ENCODE measurements at regions not wholly inside any gene's neighbourhood (a gene's known extent, or its start where the extent isn't known, plus 50 kb on each side); places are given as distances from the start of the nearest gene placed in this dataset.

- no peak for DNase-seq
Observed at GRCh38 chr15:31513178-31513577, 186.5 kb downstream of the KLF13 start.

- DNase-seq: no peak
Observed at GRCh38 chr15:31516440-31516839, 189.8 kb downstream of the KLF13 start.

GRCh38 chr15:31516874-31517273 is 190.2 kb downstream of the KLF13 start:
- no peak for DNase-seq

GRCh38 chr15:31517711-31518110 is 191.1 kb downstream of the KLF13 start:
- DNase-seq: no peak

GRCh38 chr15:31522028-31522427 is 195.4 kb downstream of the KLF13 start:
- no peak for DNase-seq

- DNase-seq: no peak
Observed at GRCh38 chr15:31523027-31523654, 196.5 kb downstream of the KLF13 start.

GRCh38 chr15:31523655-31524049 is 197.0 kb downstream of the KLF13 start:
- no peak for DNase-seq

- DNase-seq: no peak
Observed at GRCh38 chr15:31525185-31525695, 198.6 kb downstream of the KLF13 start.

- DNase-seq: no peak
Observed at GRCh38 chr15:31525988-31526665, 199.5 kb downstream of the KLF13 start.

- DNase-seq: no peak
Observed at GRCh38 chr15:31526916-31527690, 200.5 kb downstream of the KLF13 start.

GRCh38 chr15:31528846-31529245 is 202.2 kb downstream of the KLF13 start:
- DNase-seq: no peak

- no peak for DNase-seq
Observed at GRCh38 chr15:31537770-31538592, 211.3 kb downstream of the KLF13 start.

- no peak for DNase-seq
Observed at GRCh38 chr15:31540633-31541032, 214.0 kb downstream of the KLF13 start.

- DNase-seq: no peak
Observed at GRCh38 chr15:31544361-31544760, 217.7 kb downstream of the KLF13 start.

- no peak for DNase-seq
Observed at GRCh38 chr15:31545257-31545656, 218.6 kb downstream of the KLF13 start.

- no peak for DNase-seq
Observed at GRCh38 chr15:31550211-31550977, 223.8 kb downstream of the KLF13 start.

- no peak for DNase-seq
Observed at GRCh38 chr15:31551323-31551722, 224.7 kb downstream of the KLF13 start.

GRCh38 chr15:31552482-31553099 is 226.0 kb downstream of the KLF13 start:
- no peak for DNase-seq

- no peak for DNase-seq
Observed at GRCh38 chr15:31554261-31554660, 227.6 kb downstream of the KLF13 start.

- no peak for DNase-seq
Observed at GRCh38 chr15:31555022-31555421, 228.4 kb downstream of the KLF13 start.

- no peak for DNase-seq
Observed at GRCh38 chr15:31556494-31557150, 230.0 kb downstream of the KLF13 start.

Data from NCI-H1694 treated with DMSO at 0.1 percent for 48 hours (cell line).